ENCODE measurements at regions not wholly inside any gene's neighbourhood (a gene's known extent, or its start where the extent isn't known, plus 50 kb on each side); places are given as distances from the start of the nearest gene placed in this dataset.
"Not testable (repeated sequence)": the region's sequence is repeated elsewhere in the genome, so short reads cannot be mapped to it uniquely, and the experiment has no call there.

DNA sequence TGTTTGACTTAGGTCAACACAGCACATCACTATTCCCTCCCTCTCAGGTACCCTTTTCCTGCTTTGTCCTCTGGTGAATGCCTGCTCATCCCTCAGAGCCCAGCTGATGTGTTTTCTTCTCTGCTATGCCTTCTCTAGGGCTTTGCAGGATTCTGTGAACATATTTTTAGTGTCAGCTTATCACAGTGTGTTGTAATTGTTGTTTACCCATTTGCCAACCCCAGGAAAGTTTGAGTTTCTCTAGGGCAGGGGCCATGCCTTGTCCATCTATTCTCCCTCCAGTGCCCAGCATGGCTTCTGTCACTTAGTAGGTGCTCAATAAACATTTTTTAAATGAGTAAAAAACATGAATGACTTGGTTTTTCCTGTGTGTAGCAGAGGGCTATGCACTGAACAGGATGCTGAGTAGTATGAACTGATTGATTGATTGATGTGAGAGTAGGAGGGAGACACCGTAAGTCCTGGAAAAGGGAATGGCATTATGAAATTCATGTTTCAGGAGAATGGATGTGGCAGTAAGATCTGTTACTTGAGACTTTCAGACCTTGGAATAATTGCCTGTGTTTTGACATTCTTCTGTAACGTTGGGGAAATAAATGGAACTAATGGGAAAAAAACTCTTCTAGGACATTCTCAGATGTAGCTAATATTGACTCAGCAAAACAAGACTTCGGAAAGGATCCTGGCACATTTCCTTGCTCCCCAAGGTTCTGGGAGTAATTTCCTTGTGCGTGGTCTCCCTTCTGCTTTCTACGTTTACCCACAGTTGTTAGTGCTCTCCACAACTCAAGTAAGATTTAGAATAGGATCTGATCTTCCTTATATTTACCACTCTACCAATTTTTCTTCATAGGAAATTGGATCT lies 267.3 kb upstream of the TBL1XR1 start:
- no peak for DNase-seq

DNA sequence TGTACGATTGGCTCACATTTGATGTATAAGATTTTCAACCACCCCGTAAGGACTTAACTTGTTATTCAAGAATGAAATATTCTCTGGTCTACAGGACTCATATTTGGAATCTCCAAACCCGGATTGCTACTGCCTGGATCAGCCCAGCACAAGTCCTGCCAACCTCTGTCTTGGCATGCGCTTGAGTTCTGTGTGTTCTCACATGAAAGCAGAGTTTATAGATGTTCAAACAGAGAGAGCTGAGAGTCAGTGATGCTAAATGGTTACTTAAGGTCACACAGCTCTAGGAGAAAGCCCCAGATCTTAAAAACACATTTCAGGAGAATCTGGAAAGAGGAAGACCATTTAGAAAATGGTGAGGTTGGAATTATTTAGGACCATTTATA lies 268.0 kb upstream of the TBL1XR1 start:
- DNase-seq, result no peak

DNA sequence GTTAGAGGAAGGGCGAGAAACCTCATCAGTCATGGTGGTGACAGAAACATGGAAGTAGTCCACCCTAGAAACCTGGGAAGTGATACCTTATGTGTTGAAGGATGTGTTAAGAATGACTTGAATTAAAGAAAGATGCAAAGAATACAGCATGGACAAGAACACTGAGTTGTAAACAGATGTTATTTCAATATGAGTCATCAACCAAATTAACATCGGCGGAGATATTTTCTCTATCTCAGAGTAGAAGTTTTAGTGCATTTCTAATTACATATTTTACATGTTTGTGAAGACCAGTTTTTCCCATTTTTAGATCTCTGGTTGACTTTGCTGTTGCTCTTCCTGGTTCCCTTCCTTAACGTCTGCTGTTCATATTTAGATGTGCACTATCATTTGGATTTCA lies 268.8 kb upstream of the TBL1XR1 start:
- DNase-seq, result no peak

DNA sequence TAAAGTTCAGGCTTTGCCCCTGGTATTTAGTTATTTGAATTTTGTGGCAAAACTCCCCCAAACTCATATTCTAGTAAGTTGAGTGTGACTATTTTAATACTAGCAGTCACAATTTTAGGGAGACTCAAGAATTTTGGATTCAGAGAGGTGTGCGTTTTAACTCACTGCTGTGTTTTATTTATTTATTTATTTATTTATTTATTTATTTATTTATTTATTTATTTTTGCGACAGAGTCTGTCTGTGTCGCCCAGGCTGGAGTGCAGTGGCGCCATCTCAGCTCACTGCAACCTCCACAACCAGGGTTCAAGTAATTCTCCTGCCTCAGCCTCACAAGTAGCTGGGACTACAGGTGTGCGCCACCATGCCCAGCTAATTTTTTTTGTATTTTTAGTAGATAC lies 269.3 kb upstream of the TBL1XR1 start:
- DNase-seq, result not testable (repeated sequence)

DNA sequence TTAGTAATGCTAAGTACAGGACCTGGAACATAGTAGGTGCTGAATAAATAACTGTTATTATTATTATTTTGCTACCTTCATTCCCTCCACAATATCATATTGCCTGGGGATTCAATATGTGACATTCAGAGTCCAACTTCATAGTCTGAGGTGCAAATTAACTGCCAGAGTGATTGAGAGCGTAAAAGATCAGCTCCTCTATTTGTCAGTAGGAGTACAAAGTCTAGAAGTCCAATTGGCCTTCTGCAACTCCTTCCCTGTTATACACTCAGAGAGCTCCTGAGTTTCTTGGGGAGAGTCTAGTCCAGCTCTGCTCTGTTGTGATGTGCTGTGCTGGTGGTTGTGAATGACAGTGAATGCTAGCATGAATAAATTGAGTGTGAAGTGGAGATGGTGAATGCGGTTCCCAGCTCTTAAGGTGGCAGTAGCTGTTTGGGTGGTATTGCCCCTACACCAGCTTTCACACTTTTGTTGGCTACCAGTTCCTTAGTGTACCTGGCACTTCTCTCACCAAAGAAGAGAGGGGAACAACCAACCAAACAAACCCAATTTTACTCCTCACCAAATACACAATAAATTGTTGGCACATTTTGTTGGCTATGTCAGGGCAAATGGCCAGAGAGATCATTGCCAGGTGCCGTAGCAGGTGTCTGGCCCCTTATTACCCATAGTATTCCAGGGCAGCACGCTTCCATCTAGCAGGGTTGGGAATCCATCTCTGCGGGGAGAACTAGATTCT lies 270.1 kb upstream of the TBL1XR1 start:
- DNase-seq, result no peak

DNA sequence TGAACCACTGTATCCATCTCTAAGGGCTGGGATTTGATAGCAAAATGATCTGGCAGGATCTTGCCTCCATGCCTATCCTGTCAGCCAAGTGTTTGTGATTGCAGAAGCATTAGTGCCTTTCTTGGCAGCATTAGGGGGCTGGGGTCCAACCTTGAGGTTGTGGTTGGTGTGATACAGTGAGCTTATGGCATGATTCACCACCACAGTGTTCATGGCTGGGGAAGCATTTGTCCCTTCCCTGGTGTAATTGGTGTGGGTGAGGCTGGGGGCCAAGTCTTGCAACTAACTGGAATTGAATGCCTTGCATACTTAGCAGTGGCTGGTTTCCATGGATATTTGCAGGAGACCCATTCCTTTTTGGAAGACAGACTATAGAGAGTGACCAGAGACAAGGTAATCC lies 271.0 kb upstream of the TBL1XR1 start:
- DNase-seq, result no peak

DNA sequence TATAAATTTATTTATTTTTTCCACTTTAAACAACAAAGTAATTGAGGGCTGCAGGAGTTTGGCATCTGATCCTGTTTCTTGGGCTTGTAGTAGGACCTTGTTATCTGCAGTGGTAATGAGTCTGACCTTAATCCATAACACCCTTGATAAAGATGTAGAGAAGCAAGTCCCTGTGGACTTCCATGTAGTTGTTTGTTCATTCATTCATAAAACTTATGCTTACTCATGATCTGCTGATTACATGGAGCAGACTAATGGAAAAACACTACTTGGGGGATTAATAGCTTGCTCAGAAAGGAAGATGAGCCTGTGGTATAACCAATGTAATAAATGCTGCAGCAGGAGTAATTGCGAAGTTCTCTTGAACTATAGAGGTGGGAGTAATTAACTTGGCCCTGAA lies 271.5 kb upstream of the TBL1XR1 start:
- DNase-seq, result no peak

DNA sequence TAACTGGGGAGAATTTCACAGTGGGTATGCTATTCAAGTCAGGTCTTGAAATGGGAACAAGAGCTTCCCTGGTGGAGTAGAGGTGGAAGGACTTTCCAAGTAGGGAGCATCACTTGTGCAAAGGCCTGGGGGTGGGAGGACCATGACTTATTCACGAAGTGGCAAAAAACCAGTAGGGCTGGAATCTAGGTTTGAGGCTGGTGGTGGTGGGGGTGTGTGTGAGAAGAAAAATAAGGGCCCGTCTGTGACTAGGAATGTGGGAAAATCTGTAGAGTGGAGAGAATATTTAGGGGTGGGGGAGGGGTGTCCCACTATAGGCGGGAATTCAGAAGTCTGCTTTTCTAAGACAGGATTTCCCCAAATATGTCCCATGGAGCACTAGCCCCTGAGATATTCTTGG lies 271.9 kb upstream of the TBL1XR1 start:
- DNase-seq, result no peak

DNA sequence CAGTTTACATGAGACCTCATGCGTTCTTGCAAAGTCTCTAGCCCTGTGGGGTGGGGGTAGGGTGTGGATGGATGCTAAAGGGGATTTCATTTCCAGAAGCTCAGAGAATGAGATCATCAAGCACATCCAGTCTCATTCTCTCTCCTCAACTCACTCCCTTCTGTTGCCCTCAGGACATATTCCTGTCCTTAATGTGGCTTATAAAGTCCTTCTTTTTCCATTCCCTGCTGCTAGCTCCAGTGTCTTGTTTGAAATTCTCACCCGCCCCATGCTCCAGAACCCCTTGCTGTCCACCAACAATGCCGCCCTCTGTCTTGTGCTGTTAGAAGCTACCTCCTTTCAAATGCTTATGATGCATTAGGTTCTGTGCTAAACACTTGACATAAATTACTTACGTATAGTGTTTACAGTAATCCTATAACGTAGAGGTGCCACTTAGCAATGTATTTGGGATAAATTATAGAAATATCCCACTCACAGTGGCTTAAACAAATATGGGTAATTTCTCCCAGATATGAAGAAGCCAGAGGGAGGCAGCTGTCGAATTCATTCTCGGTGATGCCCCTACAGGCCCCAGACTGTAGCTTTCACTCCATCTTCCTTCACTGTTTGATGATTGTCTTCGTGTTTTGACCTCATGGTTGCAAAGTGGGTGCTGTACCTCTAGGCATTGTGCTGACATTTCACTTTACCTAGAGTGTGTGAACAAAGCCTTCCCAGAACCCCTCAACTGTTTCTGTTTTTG lies 273.1 kb upstream of the TBL1XR1 start:
- no peak for DNase-seq

DNA sequence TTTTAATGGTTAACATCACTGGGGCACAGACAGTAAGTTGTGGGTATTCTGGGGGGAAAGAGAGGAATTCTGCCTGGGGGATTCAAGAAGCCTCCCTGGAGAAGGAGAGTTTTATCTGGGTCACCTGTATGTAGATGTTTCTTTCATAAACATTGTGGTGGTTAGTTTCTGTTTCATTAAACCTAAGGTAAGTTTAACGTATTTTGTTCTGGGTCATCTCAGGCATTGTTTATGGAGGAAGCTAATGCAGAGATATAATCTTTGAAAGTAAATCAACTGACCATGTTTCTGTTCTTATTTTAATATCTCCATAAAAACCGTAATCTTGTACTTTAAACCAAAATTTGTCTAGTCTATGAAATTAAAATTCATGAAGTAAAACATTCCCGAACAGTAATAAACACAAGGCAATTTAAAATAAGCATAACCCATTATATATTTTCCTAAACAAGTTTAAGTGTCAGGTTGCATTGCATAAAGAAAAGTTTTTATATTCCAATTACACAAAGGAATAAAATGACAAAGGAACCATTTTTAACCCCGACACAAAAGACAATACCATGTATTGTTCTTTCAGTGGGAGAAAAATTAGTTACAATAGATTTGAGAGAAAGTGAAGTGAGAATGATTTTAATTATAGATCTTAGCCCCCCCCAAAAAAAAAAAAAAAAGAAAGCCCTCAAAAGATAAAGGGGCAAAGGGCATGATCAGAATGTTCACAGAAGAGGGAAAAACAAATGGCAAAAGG lies 274.6 kb upstream of the TBL1XR1 start:
- no peak for DNase-seq

DNA sequence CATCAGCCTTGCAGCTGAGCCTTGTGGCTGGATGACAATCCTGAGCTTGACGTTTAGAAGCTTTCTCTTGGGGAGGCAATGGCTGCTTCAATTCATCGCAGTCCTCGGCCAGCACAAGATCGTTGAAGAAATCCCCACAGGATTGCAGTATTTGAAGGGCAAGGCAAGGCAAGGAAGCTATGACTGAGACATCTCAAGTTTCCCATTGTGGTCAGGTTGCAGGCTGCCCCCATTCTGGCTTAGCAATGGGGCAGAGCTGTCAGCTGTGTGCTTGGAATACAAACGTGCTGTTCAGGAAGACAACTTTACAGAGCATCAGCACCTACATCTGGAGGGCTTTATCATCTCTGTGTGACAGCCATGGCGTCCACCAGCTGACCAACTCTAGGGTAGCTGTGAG lies 275.9 kb upstream of the TBL1XR1 start:
- no peak for DNase-seq

DNA sequence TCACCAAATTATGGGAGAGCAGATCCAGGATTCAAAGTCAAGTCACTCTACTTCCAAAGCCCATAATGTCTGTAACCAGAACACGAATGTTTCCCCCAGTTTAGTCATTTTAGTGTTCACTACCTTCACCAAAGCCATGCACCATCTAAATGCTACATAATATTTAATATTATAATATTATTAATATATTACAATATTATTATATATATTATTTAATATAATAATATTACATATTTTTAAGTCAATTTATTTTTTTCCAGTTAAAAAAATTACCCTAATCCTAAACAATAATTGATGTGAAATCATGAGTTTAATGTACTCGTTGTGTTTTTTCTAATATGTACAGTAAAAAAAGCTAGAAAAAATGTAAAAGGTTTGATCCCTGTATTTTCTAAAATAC lies 276.6 kb upstream of the TBL1XR1 start:
- DNase-seq, result no peak

DNA sequence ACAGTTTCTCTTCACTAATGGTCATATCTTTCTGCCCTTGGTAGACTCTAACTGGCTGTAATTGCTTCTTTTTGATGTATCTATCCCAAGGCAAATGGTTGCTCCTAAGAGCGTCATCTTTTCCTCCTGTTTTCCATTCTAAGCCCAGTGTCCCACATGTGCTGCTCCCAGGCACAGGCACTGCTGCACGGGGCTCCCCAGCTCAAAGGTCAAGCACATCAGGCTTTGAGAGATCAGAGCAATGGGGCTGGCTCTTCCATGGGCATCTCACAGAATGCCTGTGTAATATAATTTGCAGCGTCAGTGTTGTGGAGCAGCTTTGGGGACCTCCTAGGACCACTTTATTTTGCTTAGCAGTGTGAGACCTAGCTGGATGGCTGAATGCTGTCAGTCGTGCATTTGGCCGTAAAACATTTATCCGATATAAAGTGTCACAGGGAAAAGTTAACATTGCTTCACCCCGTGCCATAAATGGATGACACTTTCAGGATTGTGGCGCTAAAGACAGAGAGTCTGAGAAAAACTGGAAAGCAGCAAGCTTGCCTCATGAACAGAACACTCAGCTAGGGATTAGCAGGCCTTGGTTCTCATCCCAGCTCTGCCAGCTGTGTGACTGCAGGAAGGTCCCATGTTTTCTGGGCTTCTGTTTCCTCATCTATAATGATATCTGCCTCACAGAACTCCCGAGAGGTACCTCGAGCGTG lies 277.5 kb upstream of the TBL1XR1 start:
- no peak for DNase-seq

DNA sequence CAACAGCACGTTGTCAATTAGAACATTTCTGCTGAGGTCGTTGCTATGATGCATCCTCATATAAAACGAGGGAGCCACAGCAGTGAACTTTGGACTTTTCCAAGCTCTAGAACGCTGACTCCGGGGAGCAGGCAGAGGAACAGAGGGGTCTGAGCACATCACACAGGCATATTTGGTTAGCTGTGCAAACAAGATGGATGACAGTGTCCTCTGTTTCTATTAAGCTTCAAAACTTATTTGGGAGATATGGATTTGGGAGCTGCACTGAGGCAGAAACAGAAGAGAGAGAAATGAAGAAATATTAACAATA lies 278.0 kb upstream of the TBL1XR1 start:
- DNase-seq, result no peak

DNA sequence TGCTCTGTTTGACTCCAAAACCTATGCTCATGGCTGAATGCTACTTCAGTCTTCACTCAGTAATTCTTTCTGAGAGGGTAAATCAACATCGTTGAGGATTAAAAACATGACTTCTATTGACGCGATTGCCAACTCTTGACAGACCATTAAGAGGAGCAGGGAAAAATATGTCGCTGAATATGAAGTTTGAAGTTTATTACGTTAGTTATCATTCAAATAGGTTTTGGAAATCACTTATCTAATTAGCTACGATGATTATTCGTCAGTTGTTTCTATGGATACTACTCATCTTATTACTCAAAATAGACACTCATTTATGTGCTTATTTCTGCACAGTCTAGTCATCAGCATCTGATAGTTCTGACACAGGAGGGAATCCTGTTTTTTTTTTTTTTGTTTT lies 279.2 kb upstream of the TBL1XR1 start:
- DNase-seq, result peak; percentile 41

DNA sequence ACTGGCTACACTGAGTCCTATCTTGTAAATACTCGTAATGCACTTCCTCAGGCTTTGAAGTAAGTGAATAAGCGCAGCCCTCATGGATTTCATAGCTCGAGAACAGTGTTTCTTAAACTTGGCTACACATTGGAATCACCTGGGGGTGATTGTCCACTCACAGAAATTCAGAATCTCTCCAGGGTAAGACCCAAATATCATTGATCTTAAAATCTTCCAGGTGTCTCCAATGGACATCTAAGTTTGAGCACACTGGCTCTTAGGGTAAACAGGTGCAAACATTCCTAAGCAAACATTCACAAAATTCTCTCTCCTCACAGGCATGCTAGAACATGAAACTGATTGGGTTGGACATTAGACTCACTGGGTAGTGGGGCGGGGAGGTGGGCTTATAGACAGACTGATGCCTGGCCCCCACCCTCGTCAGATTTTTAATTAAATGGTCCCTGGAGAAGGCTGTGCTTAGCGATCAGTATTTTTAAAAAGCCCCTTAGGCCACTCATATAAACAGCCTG lies 279.7 kb upstream of the TBL1XR1 start:
- DNase-seq, result no peak

DNA sequence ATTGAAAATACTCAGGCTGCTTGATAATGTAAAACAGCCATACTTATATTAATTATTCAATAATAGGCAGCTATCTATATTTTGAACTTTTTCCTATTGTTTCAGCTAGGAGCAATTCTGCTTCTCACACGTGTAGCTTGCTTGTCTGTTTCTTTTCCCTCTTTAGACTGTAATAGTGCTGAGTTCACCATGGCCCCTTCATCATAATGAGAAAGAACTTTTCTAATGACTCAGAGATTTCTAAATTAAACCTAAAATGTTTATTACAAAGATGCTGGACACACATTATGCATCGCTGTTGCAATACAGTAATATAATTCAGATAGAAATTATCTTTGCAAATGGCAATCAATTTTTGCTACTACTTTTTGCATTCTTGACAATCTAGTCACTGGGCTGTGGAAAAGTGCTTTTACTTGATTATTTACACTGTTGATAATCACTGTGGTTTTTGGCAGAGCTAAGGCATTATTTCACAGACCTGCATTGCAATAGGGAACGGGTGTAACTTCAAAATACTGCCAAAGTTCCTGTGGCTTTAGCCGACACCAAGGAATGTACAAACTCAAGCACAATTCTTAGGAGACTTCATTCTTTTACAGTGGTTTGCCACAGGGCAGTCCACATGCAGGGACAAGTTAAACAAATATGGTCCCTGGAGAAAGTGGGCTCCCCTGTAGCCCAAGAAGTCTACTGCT lies 281.0 kb upstream of the TBL1XR1 start:
- peak; percentile 11 for DNase-seq

DNA sequence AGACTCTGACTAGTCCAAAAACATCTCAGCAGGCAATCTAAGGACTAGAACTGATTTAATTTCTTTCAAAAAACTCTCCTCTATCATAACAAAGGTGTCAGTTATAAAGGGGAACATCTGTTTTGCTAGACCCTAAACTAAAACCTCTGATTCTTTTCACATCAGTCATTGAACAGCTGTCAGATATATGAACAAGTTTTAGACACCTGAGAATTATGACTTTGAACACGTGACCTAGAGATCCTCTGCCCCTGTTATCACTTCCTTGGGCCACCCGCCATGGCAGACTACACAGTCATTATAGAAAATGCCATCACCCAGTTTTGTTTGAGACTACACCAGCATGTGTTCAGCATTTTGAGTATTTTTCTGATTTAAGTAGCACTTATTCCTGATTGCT lies 282.3 kb upstream of the TBL1XR1 start:
- no peak for DNase-seq

DNA sequence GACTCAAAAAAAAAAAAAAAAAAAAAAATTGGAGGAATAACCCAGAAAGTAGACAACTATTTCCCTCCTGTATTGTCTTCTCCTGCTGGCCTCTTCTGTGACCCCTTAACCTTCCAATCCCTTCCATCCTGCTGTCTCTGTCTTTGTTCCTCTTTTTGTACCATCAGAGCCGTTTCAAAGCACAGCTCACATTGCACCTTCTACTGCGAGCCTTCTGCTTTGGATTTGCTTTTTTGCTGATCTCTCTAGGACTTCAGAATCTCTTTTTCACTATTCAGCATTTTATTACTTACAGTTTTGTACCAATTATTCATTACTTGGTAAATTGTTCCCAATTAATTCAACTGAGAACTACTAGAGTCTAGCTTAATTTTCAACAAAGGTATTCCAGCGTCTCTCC lies 284.0 kb upstream of the TBL1XR1 start:
- DNase-seq, result no peak

DNA sequence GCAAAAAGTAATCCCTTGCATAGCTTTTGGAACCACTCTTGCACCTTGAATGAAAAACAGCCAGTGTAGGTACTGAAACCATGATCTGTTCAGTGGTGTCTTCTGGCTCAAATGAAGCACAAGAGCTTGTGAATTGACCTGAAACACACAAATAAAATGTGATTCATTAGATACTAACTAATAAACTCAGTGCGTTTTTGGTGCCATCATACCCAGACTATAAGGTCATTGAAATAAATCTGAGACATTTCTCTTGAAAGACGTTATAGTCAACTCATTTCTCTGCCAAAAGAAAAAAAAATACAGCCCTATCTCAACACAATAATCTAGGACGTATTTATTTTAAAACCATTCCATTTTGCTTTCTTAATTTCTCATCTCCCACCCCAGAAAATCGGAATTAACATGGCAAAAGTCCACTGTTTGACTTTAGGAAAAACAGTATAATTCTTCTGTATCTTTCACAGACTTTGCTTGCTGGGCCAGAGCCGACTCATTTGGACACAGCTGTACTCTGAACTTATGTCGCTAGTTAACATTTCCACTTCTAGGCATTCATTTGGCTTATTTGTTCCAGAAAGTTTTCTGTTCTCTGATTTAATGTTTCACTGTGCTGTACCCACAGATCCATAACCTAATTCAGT lies 284.9 kb upstream of the TBL1XR1 start:
- DNase-seq, result no peak
